PC-3 (cell line): ENCODE measurements at regions not wholly inside any gene's neighbourhood (a gene's known extent, or its start where the extent isn't known, plus 50 kb on each side); places are given as distances from the start of the nearest gene placed in this dataset.

ENCODE experiments used
- ATAC-seq: fragments of 200-7000 bp; cut with Tn5 transposase; 2 replicates; pipeline ENCODE4 v1.9.1; 2020; ENCODE audit warnings: mild to moderate bottlenecking, moderate library complexity
- BruUV-seq: library from RNA; stranded (reverse); fragments of 400-500 nt; replicated peaks from 2 replicates; lab custom pipeline; 2021; lab: Mats Ljungman, UMichigan
- CTCF ChIA-PET: fragments of 300-600 bp; sonication (Branson Sonifier 250); formaldehyde crosslinking; loops from one replicate; lab custom pipeline; 2022; ENCODE audit warnings: antibody characterized with exemption; lab: Charles Lee
- POLR2A ChIA-PET: fragments of 300-600 bp; sonication (Branson Sonifier 250); formaldehyde crosslinking; loops from one replicate; lab custom pipeline; 2022; ENCODE audit warnings: antibody characterized with exemption; ENCODE audit not compliant: unreplicated experiment; lab: Charles Lee
- DNase-seq: peaks from one replicate; pipeline ENCODE4 v3.0.0-alpha.2; 2015
- H2AFZ ChIP-seq: fragments of 300-600 bp; sonication (generic); 2 replicates; pipeline ENCODE4 v1.6.0; 2016; ENCODE audit warnings: antibody characterized with exemption, low read length
- H3F3A ChIP-seq: fragments of 300-600 bp; sonication (generic); one replicate; pipeline ENCODE4 v1.6.0; 2017; ENCODE audit warnings: antibody characterized with exemption, low read length, control low read depth, mild to moderate bottlenecking; ENCODE audit not compliant: unreplicated experiment
- H3K27ac ChIP-seq: fragments of 300-600 bp; sonication (generic); 2 replicates; pipeline ENCODE4 v1.5.1; 2016; ENCODE audit warnings: mild to moderate bottlenecking, low read length
- H3K27me3 ChIP-seq: fragments of 300-600 bp; sonication (generic); 2 replicates; pipeline ENCODE4 v1.6.1; 2016; ENCODE audit warnings: low read length, mixed read lengths
- H3K36me3 ChIP-seq: fragments of 300-600 bp; sonication (generic); 2 replicates; pipeline ENCODE4 v1.6.1; 2016; ENCODE audit warnings: low read depth, mixed run types, low read length, mixed read lengths
- H3K4me1 ChIP-seq: fragments of 300-600 bp; sonication (generic); 2 replicates; pipeline ENCODE4 v1.5.1; 2016; ENCODE audit warnings: low read length; ENCODE audit not compliant: insufficient read depth
- H3K4me2 ChIP-seq: fragments of 300-600 bp; sonication (generic); 2 replicates; pipeline ENCODE4 v1.6.0; 2016; ENCODE audit warnings: low read length
- H3K4me3 ChIP-seq: fragments of 300-600 bp; sonication (generic); 2 replicates; pipeline ENCODE4 v1.5.1; 2016; ENCODE audit warnings: mild to moderate bottlenecking, low read length, mixed read lengths
- H3K79me2 ChIP-seq: fragments of 300-600 bp; sonication (generic); 2 replicates; pipeline ENCODE4 v1.6.1; 2017; ENCODE audit warnings: low read length, mixed read lengths
- H3K9ac ChIP-seq: fragments of 300-600 bp; sonication (generic); 2 replicates; pipeline ENCODE4 v1.6.0; 2016; ENCODE audit warnings: mild to moderate bottlenecking, low read length
- H3K9me2 ChIP-seq: fragments of 300-600 bp; sonication (generic); replicated peaks from 2 replicates; pipeline ENCODE4 v1.6.1; 2016; ENCODE audit warnings: mixed run types, low read length, mixed read lengths
- H3K9me3 ChIP-seq: fragments of 300-600 bp; sonication (generic); 2 replicates; pipeline ENCODE4 v1.6.1; 2016; ENCODE audit warnings: low read length, mixed read lengths
- H4K20me1 ChIP-seq: fragments of 300-600 bp; sonication (generic); 2 replicates; pipeline ENCODE4 v1.6.1; 2016; ENCODE audit warnings: low read length, mixed read lengths
- EZH2 ChIP-seq: fragments of 300-600 bp; sonication (generic); IDR thresholded peaks from one replicate; pipeline ENCODE4 v1.6.1; 2017; ENCODE audit warnings: antibody characterized with exemption, mild to moderate bottlenecking, low read length; ENCODE audit not compliant: unreplicated experiment
- EZH2phosphoT487 ChIP-seq: fragments of 300-600 bp; sonication (generic); IDR thresholded peaks from 2 replicates; pipeline ENCODE4 v1.6.1; 2018; ENCODE audit warnings: mild to moderate bottlenecking, antibody characterized with exemption, low read length, borderline replicate concordance
- intact Hi-C: fragments of 100-400 bp; cut with micrococcal nuclease; formaldehyde crosslinking; loops from 2 replicates; pipeline ENCODE4 v1.9.0; 2023
- TF ChIP-seq, protein P1 (sequence below): fragments of 300-600 bp; sonication (generic); conservative IDR thresholded peaks from 2 replicates; pipeline ENCODE4 v1.5.1; 2017; ENCODE audit warnings: antibody characterized with exemption, low read depth, mild to moderate bottlenecking, low read length

- Histone ChIP-seq H3K79me2 (no peaks in the 10 kb centered on the region), H3K27me3 (no peaks in the 10 kb centered on the region), H3K4me1 (no peaks in the 10 kb centered on the region), H3F3A (no peaks in the 10 kb centered on the region), H3K4me3 (no peak overlapping the region), H3K27ac (no peak overlapping the region), H3K4me2 (no peak overlapping the region), H4K20me1 (no peaks in the 10 kb centered on the region), H3K36me3 (no peaks in the 10 kb centered on the region), H3K9me2 (no peaks in the 10 kb centered on the region), H3K9ac (no peak overlapping the region), H3K9me3 (no peaks in the 10 kb centered on the region), H2AFZ (no peak overlapping the region)
- BruUV-seq: no TSS peak
- no peak for DNase-seq
- ChIA-PET CTCF (interaction anchor here (0.6 kb wide), 1 partner anchor 1095 kb away, joined by 4 read pairs; no protein-coding TSS in a partner anchor), POLR2A (no interaction called here)
- intact Hi-C loops: no loop called here
- ATAC-seq: no peak
- TF ChIP-seq, protein P1, sequence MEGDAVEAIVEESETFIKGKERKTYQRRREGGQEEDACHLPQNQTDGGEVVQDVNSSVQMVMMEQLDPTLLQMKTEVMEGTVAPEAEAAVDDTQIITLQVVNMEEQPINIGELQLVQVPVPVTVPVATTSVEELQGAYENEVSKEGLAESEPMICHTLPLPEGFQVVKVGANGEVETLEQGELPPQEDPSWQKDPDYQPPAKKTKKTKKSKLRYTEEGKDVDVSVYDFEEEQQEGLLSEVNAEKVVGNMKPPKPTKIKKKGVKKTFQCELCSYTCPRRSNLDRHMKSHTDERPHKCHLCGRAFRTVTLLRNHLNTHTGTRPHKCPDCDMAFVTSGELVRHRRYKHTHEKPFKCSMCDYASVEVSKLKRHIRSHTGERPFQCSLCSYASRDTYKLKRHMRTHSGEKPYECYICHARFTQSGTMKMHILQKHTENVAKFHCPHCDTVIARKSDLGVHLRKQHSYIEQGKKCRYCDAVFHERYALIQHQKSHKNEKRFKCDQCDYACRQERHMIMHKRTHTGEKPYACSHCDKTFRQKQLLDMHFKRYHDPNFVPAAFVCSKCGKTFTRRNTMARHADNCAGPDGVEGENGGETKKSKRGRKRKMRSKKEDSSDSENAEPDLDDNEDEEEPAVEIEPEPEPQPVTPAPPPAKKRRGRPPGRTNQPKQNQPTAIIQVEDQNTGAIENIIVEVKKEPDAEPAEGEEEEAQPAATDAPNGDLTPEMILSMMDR: no peak
- TF ChIP-seq EZH2phosphoT487 (no peak), EZH2 (no peak)
Observed at GRCh38 chr5:82338771-82339373, 60.7 kb upstream of the RPS23 start.

- no peak overlapping the region for H3K4me2 ChIP-seq
- no peaks in the 10 kb centered on the region for H3K9me3 ChIP-seq
- no peaks in the 10 kb centered on the region for H3K36me3 ChIP-seq
- no peaks in the 10 kb centered on the region for H3K27me3 ChIP-seq
- ATAC-seq (no peak), DNase-seq (no peak)
- H3K4me3 ChIP-seq: no peak overlapping the region
- no peaks in the 10 kb centered on the region for H3F3A ChIP-seq
- no peaks in the 10 kb centered on the region for H3K79me2 ChIP-seq
- H3K9ac ChIP-seq: no peak overlapping the region
- CTCF ChIA-PET: no interaction called here
- intact Hi-C loops: no loop called here
- H3K9me2 ChIP-seq: no peaks in the 10 kb centered on the region
- no peaks in the 10 kb centered on the region for H4K20me1 ChIP-seq
- H2AFZ ChIP-seq: no peak overlapping the region
- H3K4me1 ChIP-seq: no peaks in the 10 kb centered on the region
- TF ChIP-seq EZH2: no peak
- TF ChIP-seq, protein P1: no peak
- no peak for TF ChIP-seq EZH2phosphoT487
- no TSS peak for BruUV-seq
- POLR2A ChIA-PET: interaction anchor here (0.6 kb wide), 1 partner anchor 231 kb away, joined by 4 read pairs; no protein-coding TSS in a partner anchor
- no peak overlapping the region for H3K27ac ChIP-seq
Observed at GRCh38 chr5:82336959-82337351, 58.8 kb upstream of the RPS23 start.

- H3K9ac ChIP-seq: no peak overlapping the region
- H3K27me3 ChIP-seq: no peaks in the 10 kb centered on the region
- no peak overlapping the region for H3K27ac ChIP-seq
- no peaks in the 10 kb centered on the region for H3K9me2 ChIP-seq
- H4K20me1 ChIP-seq: no peaks in the 10 kb centered on the region
- ChIA-PET POLR2A (interaction anchor here (0.6 kb wide), 1 partner anchor 230 kb away, joined by 4 read pairs; no protein-coding TSS in a partner anchor), CTCF (no interaction called here)
- intact Hi-C loops: no loop called here
- ATAC-seq (no peak), DNase-seq (no peak)
- BruUV-seq: no TSS peak
- H3K4me2 ChIP-seq: no peak overlapping the region
- H2AFZ ChIP-seq: no peak overlapping the region
- no peaks in the 10 kb centered on the region for H3K9me3 ChIP-seq
- H3K4me3 ChIP-seq: no peak overlapping the region
- no peaks in the 10 kb centered on the region for H3F3A ChIP-seq
- no peaks in the 10 kb centered on the region for H3K36me3 ChIP-seq
- no peaks in the 10 kb centered on the region for H3K4me1 ChIP-seq
- H3K79me2 ChIP-seq: no peaks in the 10 kb centered on the region
- TF ChIP-seq EZH2phosphoT487 (no peak), EZH2 (no peak)
- TF ChIP-seq, protein P1: no peak
Observed at GRCh38 chr5:82336226-82336958, 58.2 kb upstream of the RPS23 start.
